DOHH2 (cell line): ENCODE measurements at regions not wholly inside any gene's neighbourhood (a gene's known extent, or its start where the extent isn't known, plus 50 kb on each side); places are given as distances from the start of the nearest gene placed in this dataset.
"Not testable (repeated sequence)": the region's sequence is repeated elsewhere in the genome, so short reads cannot be mapped to it uniquely, and the experiment has no call there.

Source experiments
- H3F3A ChIP-seq: fragments of 200-600 bp; sonication (generic), shearing (Covaris generic); 2 replicates; pipeline ENCODE4 v1.6.0; 2016; ENCODE audit warnings: antibody characterized with exemption, mild to moderate bottlenecking; ENCODE audit not compliant: control insufficient read depth, insufficient read depth
- H3K27ac ChIP-seq: fragments of 200-600 bp; sonication (generic); 2 replicates; pipeline ENCODE4 v1.5.1; 2014; ENCODE audit warnings: low read depth, mild to moderate bottlenecking, low read length, moderate library complexity
- H3K27me3 ChIP-seq: fragments of 200-600 bp; sonication (generic); 2 replicates; pipeline ENCODE4 v1.6.1; 2014; ENCODE audit warnings: mild to moderate bottlenecking, low read length, mixed read lengths; ENCODE audit not compliant: control insufficient read depth
- H3K36me3 ChIP-seq: fragments of 200-600 bp; sonication (generic); 2 replicates; pipeline ENCODE4 v1.6.1; 2014; ENCODE audit warnings: mild to moderate bottlenecking, low read length, moderate library complexity, mixed read lengths; ENCODE audit not compliant: control insufficient read depth
- H3K4me1 ChIP-seq: fragments of 200-600 bp; sonication (generic); 2 replicates; pipeline ENCODE4 v1.6.1; 2014; ENCODE audit warnings: mild to moderate bottlenecking, low read length, mixed read lengths; ENCODE audit not compliant: control insufficient read depth
- H3K4me2 ChIP-seq: fragments of 200-600 bp; sonication (generic); 2 replicates; pipeline ENCODE4 v1.6.0; 2014; ENCODE audit warnings: mild to moderate bottlenecking, low read length, moderate library complexity
- H3K4me3 ChIP-seq: fragments of 200-600 bp; sonication (generic); 2 replicates; pipeline ENCODE4 v1.5.1; 2014; ENCODE audit warnings: mild to moderate bottlenecking, low read length, mixed read lengths
- H3K79me2 ChIP-seq: fragments of 200-600 bp; sonication (generic); 2 replicates; pipeline ENCODE4 v1.6.1; 2014; ENCODE audit warnings: mild to moderate bottlenecking, low read length, mixed read lengths; ENCODE audit not compliant: control insufficient read depth
- H3K9me2 ChIP-seq: fragments of 200-600 bp; sonication (generic); replicated peaks from 2 replicates; pipeline ENCODE4 v1.6.1; 2014; ENCODE audit warnings: mild to moderate bottlenecking, low read length, mixed read lengths; ENCODE audit not compliant: control insufficient read depth
- H3K9me3 ChIP-seq: fragments of 200-600 bp; sonication (generic); 2 replicates; pipeline ENCODE4 v1.6.1; 2014; ENCODE audit warnings: antibody characterized with exemption, low read length, mixed read lengths; ENCODE audit not compliant: control insufficient read depth, insufficient read depth
- H4K20me1 ChIP-seq: fragments of 200-600 bp; sonication (generic); 2 replicates; pipeline ENCODE4 v1.6.0; 2014; ENCODE audit warnings: low read depth, mild to moderate bottlenecking, antibody characterized with exemption, low read length, moderate library complexity; ENCODE audit not compliant: control insufficient read depth, insufficient read depth
- EZH2phosphoT487 ChIP-seq: fragments of 200-600 bp; sonication (generic); IDR thresholded peaks from 2 replicates; pipeline ENCODE4 v1.6.1; 2017; ENCODE audit warnings: borderline replicate concordance, mild to moderate bottlenecking, antibody characterized with exemption, low read length, moderate library complexity, mixed read lengths
- TF ChIP-seq, protein P1 (sequence below): fragments of 200-600 bp; sonication (generic); IDR thresholded peaks from one replicate; pipeline ENCODE4 v1.5.1; 2014; ENCODE audit warnings: antibody characterized with exemption, mild to moderate bottlenecking, low read depth, low read length; ENCODE audit not compliant: poor library complexity, severe bottlenecking

DNA sequence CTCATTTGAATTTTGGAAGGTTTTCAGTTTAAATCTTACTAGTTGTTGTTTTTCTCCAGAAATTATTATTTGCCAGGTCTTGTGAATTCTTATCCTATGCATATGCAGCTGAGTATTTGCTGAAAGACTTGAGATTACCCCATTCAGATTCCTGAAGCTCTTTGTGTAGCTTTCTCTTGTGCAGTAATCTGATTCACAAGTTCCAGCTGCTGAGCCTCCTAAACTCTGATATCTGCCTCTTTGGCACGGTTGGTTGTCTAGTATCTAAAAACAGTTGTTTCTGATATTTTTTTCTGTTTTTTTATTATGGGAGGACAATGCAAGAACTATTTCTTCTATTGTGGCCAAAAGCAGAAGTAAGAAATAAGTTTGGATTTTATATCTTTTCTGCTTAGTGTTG is 863.9 kb upstream of the MANEA start:
- Histone ChIP-seq H3F3A (no peaks in the 10 kb centered on the region), H3K27ac (no peak overlapping the region), H3K9me2 (no peaks in the 10 kb centered on the region), H3K9me3 (no peaks in the 10 kb centered on the region), H3K27me3 (no peaks in the 10 kb centered on the region), H3K36me3 (no peaks in the 10 kb centered on the region), H3K4me3 (no peak overlapping the region), H3K4me2 (no peak overlapping the region), H4K20me1 (no peaks in the 10 kb centered on the region), H3K4me1 (no peaks in the 10 kb centered on the region), H3K79me2 (no peaks in the 10 kb centered on the region)
- TF ChIP-seq EZH2phosphoT487, result no peak
- TF ChIP-seq, protein P1, sequence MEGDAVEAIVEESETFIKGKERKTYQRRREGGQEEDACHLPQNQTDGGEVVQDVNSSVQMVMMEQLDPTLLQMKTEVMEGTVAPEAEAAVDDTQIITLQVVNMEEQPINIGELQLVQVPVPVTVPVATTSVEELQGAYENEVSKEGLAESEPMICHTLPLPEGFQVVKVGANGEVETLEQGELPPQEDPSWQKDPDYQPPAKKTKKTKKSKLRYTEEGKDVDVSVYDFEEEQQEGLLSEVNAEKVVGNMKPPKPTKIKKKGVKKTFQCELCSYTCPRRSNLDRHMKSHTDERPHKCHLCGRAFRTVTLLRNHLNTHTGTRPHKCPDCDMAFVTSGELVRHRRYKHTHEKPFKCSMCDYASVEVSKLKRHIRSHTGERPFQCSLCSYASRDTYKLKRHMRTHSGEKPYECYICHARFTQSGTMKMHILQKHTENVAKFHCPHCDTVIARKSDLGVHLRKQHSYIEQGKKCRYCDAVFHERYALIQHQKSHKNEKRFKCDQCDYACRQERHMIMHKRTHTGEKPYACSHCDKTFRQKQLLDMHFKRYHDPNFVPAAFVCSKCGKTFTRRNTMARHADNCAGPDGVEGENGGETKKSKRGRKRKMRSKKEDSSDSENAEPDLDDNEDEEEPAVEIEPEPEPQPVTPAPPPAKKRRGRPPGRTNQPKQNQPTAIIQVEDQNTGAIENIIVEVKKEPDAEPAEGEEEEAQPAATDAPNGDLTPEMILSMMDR, result no peak

DNA sequence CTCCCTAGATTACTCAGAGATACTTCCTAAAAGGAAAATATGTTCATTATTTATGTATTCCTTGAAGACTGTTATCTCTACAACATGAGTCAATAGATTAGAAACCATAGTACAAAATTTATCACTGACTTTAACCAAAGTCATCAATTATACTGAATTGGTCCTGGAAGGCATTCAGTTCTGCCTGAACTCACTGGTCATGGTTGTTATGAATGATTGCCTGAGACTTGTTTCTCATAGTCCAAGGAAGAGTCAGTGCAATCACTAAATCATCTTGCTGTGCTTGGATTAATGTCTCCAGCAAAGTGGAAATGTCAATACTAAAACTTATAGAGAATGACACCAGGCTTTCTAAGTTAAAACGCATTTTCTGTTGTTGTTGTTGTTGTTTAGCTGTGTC is 878.6 kb upstream of the MANEA start:
- H3K4me2 ChIP-seq, result no peak overlapping the region
- TF ChIP-seq EZH2phosphoT487, result no peak
- TF ChIP-seq, protein P1, result no peak
- no peaks in the 10 kb centered on the region for H3K36me3 ChIP-seq
- H3K4me3 ChIP-seq, result no peak overlapping the region
- H3K9me2 ChIP-seq, result no peaks in the 10 kb centered on the region
- no peaks in the 10 kb centered on the region for H3K4me1 ChIP-seq
- H3F3A ChIP-seq, result no peaks in the 10 kb centered on the region
- no peaks in the 10 kb centered on the region for H4K20me1 ChIP-seq
- H3K27ac ChIP-seq, result no peak overlapping the region
- no peaks in the 10 kb centered on the region; the same call in 1 of the 2 replicates for H3K9me3 ChIP-seq
- H3K27me3 ChIP-seq, result no peaks in the 10 kb centered on the region
- no peaks in the 10 kb centered on the region for H3K79me2 ChIP-seq

DNA sequence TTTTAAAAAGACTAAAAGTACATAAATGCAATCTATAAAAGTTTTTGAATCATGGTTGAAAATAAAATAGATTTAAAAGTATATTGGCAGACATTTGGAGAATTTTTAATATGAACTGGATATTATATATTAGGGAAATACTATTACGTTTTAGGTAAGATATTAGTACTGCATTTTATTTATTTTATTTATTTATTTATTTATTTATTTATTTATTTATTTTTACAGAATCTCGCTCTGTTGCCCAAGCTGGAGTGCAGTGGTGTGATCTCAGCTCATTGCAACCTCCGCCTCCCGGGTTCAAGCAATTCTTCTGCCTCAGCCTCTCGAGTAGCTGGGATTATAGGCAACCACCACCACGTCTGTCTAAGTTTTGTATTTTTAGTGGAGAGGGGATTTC is 890.1 kb upstream of the MANEA start:
- H3K79me2 ChIP-seq, H3K9me3 ChIP-seq, H3K36me3 ChIP-seq, H3K9me2 ChIP-seq, H3K4me2 ChIP-seq, H3K4me1 ChIP-seq, H4K20me1 ChIP-seq, H3K4me3 ChIP-seq, H3K27ac ChIP-seq, H3F3A ChIP-seq, H3K27me3 ChIP-seq: not testable (repeated sequence)

DNA sequence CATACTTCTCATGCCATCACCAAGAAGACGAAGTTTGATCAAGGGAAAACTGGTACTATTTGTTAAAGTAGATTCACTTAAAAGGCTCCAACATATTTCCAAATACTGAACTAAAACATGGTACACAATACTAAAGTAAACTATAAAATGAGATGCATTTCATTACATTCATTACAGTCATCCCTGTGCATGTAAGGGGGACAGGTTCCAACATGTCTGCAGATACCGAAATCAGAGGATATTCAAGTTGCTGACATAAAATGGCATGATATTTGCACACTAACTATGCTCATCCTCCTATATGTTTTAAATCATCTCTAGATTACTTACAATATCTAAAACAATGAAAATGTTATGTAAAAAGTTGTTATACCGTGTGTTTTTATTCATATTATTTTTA is 893.9 kb upstream of the MANEA start:
- H4K20me1 ChIP-seq, result no peaks in the 10 kb centered on the region
- no peaks in the 10 kb centered on the region for H3K79me2 ChIP-seq
- no peak overlapping the region for H3K27ac ChIP-seq
- H3K4me3 ChIP-seq, result no peak overlapping the region
- H3K9me3 ChIP-seq, result no peaks in the 10 kb centered on the region
- TF ChIP-seq, protein P1, result no peak
- no peak for TF ChIP-seq EZH2phosphoT487
- no peak overlapping the region for H3K4me2 ChIP-seq
- no peaks in the 10 kb centered on the region for H3K4me1 ChIP-seq
- no peaks in the 10 kb centered on the region for H3K36me3 ChIP-seq
- no peaks in the 10 kb centered on the region for H3F3A ChIP-seq
- H3K27me3 ChIP-seq, result no peaks in the 10 kb centered on the region
- H3K9me2 ChIP-seq, result no peaks in the 10 kb centered on the region
